ENCODE measurements at regions not wholly inside any gene's neighbourhood (a gene's known extent, or its start where the extent isn't known, plus 50 kb on each side); places are given as distances from the start of the nearest gene placed in this dataset.

- intact Hi-C loops (cut with micrococcal nuclease; ENCODE audit: unreplicated experiment), result no loop called here
- Histone ChIP-seq H3K4me2 (ENCODE audit: low read length) (no peak overlapping the region), H3K4me1 (ENCODE audit: insufficient read depth, low read length, poor library complexity, severe bottlenecking) (no peaks in the 10 kb centered on the region), H3K9me3 (ENCODE audit: low read length) (no peaks in the 10 kb centered on the region), H3K36me3 (ENCODE audit: insufficient read depth, low read length) (no peaks in the 10 kb centered on the region), H4K20me1 (ENCODE audit: insufficient read depth, low read length) (no peaks in the 10 kb centered on the region), H3K9me2 (ENCODE audit: insufficient read depth, low read length) (no peaks in the 10 kb centered on the region), H2AFZ (ENCODE audit: low read length) (no peak overlapping the region), H3K79me2 (ENCODE audit: insufficient read depth, low read depth, low read length) (no peaks in the 10 kb centered on the region), H3K4me3 (ENCODE audit: low read depth, low read length, poor library complexity, severe bottlenecking) (no peak overlapping the region), H3K27ac (ENCODE audit: low read depth, low read length, poor library complexity, severe bottlenecking) (no peak overlapping the region)
- POLR2A ChIA-PET, result no interaction called here
- no TSS peak for BruUV-seq (replicated peaks)
- no peak for DNase-seq (ENCODE audit: low spot score)
- CTCF ChIA-PET (ENCODE audit: unreplicated experiment), result no interaction called here
- TF ChIP-seq EZH2phosphoT487 (IDR thresholded peaks at IDR 0.05; ENCODE audit: borderline replicate concordance, low read depth, low read length), result no peak
- no peak for TF ChIP-seq CTCF (conservative IDR thresholded peaks at IDR 0.05; ENCODE audit: low read length)
These were observed 336.7 kb upstream of the CELF4 start for GRCh38 chr18:37902344-37902743.

GRCh38 chr18:37900326-37900725 lies 334.7 kb upstream of the CELF4 start:
- H3K4me3 ChIP-seq (ENCODE audit: low read depth, low read length, poor library complexity, severe bottlenecking), result no peak overlapping the region
- H3K9me2 ChIP-seq (ENCODE audit: insufficient read depth, low read length), result no peaks in the 10 kb centered on the region
- no peak overlapping the region for H3K27ac ChIP-seq (ENCODE audit: low read depth, low read length, poor library complexity, severe bottlenecking)
- ChIA-PET POLR2A (no interaction called here), CTCF (ENCODE audit: unreplicated experiment) (no interaction called here)
- BruUV-seq (replicated peaks), result no TSS peak
- H4K20me1 ChIP-seq (ENCODE audit: insufficient read depth, low read length), result no peaks in the 10 kb centered on the region
- H2AFZ ChIP-seq (ENCODE audit: low read length), result no peak overlapping the region
- no peak for DNase-seq (ENCODE audit: low spot score)
- H3K36me3 ChIP-seq (ENCODE audit: insufficient read depth, low read length), result no peaks in the 10 kb centered on the region
- no peaks in the 10 kb centered on the region for H3K4me1 ChIP-seq (ENCODE audit: insufficient read depth, low read length, poor library complexity, severe bottlenecking)
- no peaks in the 10 kb centered on the region for H3K9me3 ChIP-seq (ENCODE audit: low read length)
- TF ChIP-seq CTCF (conservative IDR thresholded peaks at IDR 0.05; ENCODE audit: low read length) (no peak), EZH2phosphoT487 (IDR thresholded peaks at IDR 0.05; ENCODE audit: borderline replicate concordance, low read depth, low read length) (no peak)
- H3K4me2 ChIP-seq (ENCODE audit: low read length), result no peak overlapping the region
- H3K79me2 ChIP-seq (ENCODE audit: insufficient read depth, low read depth, low read length), result no peaks in the 10 kb centered on the region
- intact Hi-C loops (cut with micrococcal nuclease; ENCODE audit: unreplicated experiment), result no loop called here

GRCh38 chr18:37889963-37890362 lies 324.4 kb upstream of the CELF4 start:
- H3K4me3 ChIP-seq (ENCODE audit: low read depth, low read length, poor library complexity, severe bottlenecking), result no peak overlapping the region
- H3K79me2 ChIP-seq (ENCODE audit: insufficient read depth, low read depth, low read length), result no peaks in the 10 kb centered on the region
- H4K20me1 ChIP-seq (ENCODE audit: insufficient read depth, low read length), result no peaks in the 10 kb centered on the region
- intact Hi-C loops (cut with micrococcal nuclease; ENCODE audit: unreplicated experiment), result no loop called here
- ChIA-PET POLR2A (no interaction called here), CTCF (ENCODE audit: unreplicated experiment) (no interaction called here)
- H3K36me3 ChIP-seq (ENCODE audit: insufficient read depth, low read length), result no peaks in the 10 kb centered on the region
- DNase-seq (ENCODE audit: low spot score), result no peak
- H3K4me1 ChIP-seq (ENCODE audit: insufficient read depth, low read length, poor library complexity, severe bottlenecking), result no peaks in the 10 kb centered on the region
- H3K4me2 ChIP-seq (ENCODE audit: low read length), result no peak overlapping the region
- no peaks in the 10 kb centered on the region for H3K9me3 ChIP-seq (ENCODE audit: low read length)
- H3K9me2 ChIP-seq (ENCODE audit: insufficient read depth, low read length), result no peaks in the 10 kb centered on the region
- TF ChIP-seq CTCF (conservative IDR thresholded peaks at IDR 0.05; ENCODE audit: low read length), result no peak
- no peak for TF ChIP-seq EZH2phosphoT487 (IDR thresholded peaks at IDR 0.05; ENCODE audit: borderline replicate concordance, low read depth, low read length)
- no TSS peak for BruUV-seq (replicated peaks)
- no peak overlapping the region for H3K27ac ChIP-seq (ENCODE audit: low read depth, low read length, poor library complexity, severe bottlenecking)
- H2AFZ ChIP-seq (ENCODE audit: low read length), result no peak overlapping the region
